GM20000 (cell line): ENCODE measurements at regions not wholly inside any gene's neighbourhood (a gene's known extent, or its start where the extent isn't known, plus 50 kb on each side); places are given as distances from the start of the nearest gene placed in this dataset.

Experiments used
- DNase-seq: peaks from one replicate; pipeline ENCODE4 v3.0.0; 2012; ENCODE audit warnings: low spot score
- CTCF ChIP-seq: IDR thresholded peaks from 2 replicates; pipeline ENCODE4 v1.5.1; 2012; ENCODE audit warnings: mild to moderate bottlenecking, control low read depth; ENCODE audit errors: extremely low read depth, missing control alignments

GRCh38 chr9:73575101-73576060, 423.7 kb downstream of the ANXA1 start:
- DNase-seq, result no peak
- TF ChIP-seq CTCF, result no peak

- DNase-seq, result no peak
- no peak for TF ChIP-seq CTCF
These were observed 426.2 kb downstream of the ANXA1 start for GRCh38 chr9:73577848-73578247.

- no peak for DNase-seq
- TF ChIP-seq CTCF, result no peak
These were observed 428.2 kb downstream of the ANXA1 start for GRCh38 chr9:73579823-73580222.

- TF ChIP-seq CTCF, result no peak
- DNase-seq, result no peak
These were observed 431.9 kb downstream of the ANXA1 start for GRCh38 chr9:73583576-73583975.

GRCh38 chr9:73595036-73595545, 443.4 kb downstream of the ANXA1 start:
- TF ChIP-seq CTCF, result no peak
- no peak for DNase-seq

- TF ChIP-seq CTCF, result no peak
- no peak for DNase-seq
These were observed 444.7 kb downstream of the ANXA1 start for GRCh38 chr9:73596321-73596720.

GRCh38 chr9:73597039-73597438, 445.4 kb downstream of the ANXA1 start:
- no peak for DNase-seq
- no peak for TF ChIP-seq CTCF
